Glomerular endothelial cell (primary cell): ENCODE measurements at regions not wholly inside any gene's neighbourhood (a gene's known extent, or its start where the extent isn't known, plus 50 kb on each side); places are given as distances from the start of the nearest gene placed in this dataset.
"Not testable (repeated sequence)": the region's sequence is repeated elsewhere in the genome, so short reads cannot be mapped to it uniquely, and the experiment has no call there.

Experiments
- DNase-seq: peaks from one replicate; pipeline ENCODE4 v3.0.0-alpha.2; 2011; ENCODE audit warnings: low read depth, low spot score; ENCODE audit errors: extremely low read depth

- no peak for DNase-seq
Measured at GRCh38 chr10:63986536-63986935, 465.3 kb downstream of the REEP3 start.

GRCh38 chr10:63987212-63987611 lies 466.0 kb downstream of the REEP3 start:
- DNase-seq: no peak

GRCh38 chr10:63994371-63994770 lies 473.2 kb downstream of the REEP3 start:
- DNase-seq: no peak

GRCh38 chr10:64007157-64007556 lies 486.0 kb downstream of the REEP3 start:
- DNase-seq: no peak

- DNase-seq: no peak
Measured at GRCh38 chr10:64010711-64011110, 489.5 kb downstream of the REEP3 start.

- DNase-seq: no peak
Measured at GRCh38 chr10:64011912-64012714, 490.9 kb downstream of the REEP3 start.

- DNase-seq: no peak
Measured at GRCh38 chr10:64014281-64014680, 493.1 kb downstream of the REEP3 start.

- DNase-seq: no peak
Measured at GRCh38 chr10:64023926-64024470, 502.8 kb downstream of the REEP3 start.

- DNase-seq: no peak
Measured at GRCh38 chr10:64033711-64034110, 512.5 kb downstream of the REEP3 start.

- DNase-seq: no peak
Measured at GRCh38 chr10:64036321-64036930, 515.2 kb downstream of the REEP3 start.

GRCh38 chr10:64037071-64037661 lies 516.0 kb downstream of the REEP3 start:
- no peak for DNase-seq

GRCh38 chr10:64038107-64038506 lies 516.9 kb downstream of the REEP3 start:
- DNase-seq: no peak

- no peak for DNase-seq
Measured at GRCh38 chr10:64039198-64039597, 518.0 kb downstream of the REEP3 start.

GRCh38 chr10:64040781-64041180 lies 519.6 kb downstream of the REEP3 start:
- no peak for DNase-seq

GRCh38 chr10:64041185-64041988 lies 520.2 kb downstream of the REEP3 start:
- DNase-seq: peak; percentile 45

- no peak for DNase-seq
Measured at GRCh38 chr10:64041989-64042490, 520.8 kb downstream of the REEP3 start.

- no peak for DNase-seq
Measured at GRCh38 chr10:64044098-64044497, 522.9 kb downstream of the REEP3 start.

GRCh38 chr10:64044957-64045632 lies 523.9 kb downstream of the REEP3 start:
- DNase-seq: not testable (repeated sequence)

GRCh38 chr10:64054392-64054791 lies 533.2 kb downstream of the REEP3 start:
- no peak for DNase-seq

GRCh38 chr10:64059884-64060283 lies 538.7 kb downstream of the REEP3 start:
- no peak for DNase-seq
